ENCODE measurements at regions not wholly inside any gene's neighbourhood (a gene's known extent, or its start where the extent isn't known, plus 50 kb on each side); places are given as distances from the start of the nearest gene placed in this dataset.

GRCh38 chr6:62530985-62531384 lies 245.0 kb upstream of the KHDRBS2 start:
- TF ChIP-seq JUND (IDR thresholded peaks at IDR 0.05; ENCODE audit: borderline replicate concordance, low read depth, low read length): no peak
- no peak for TF ChIP-seq JUND (tag; IDR thresholded peaks at IDR 0.05; ENCODE audit: borderline replicate concordance, low read depth, low read length)
- no peak for TF ChIP-seq DPF2 (IDR thresholded peaks at IDR 0.05)
- TF ChIP-seq GATA2 (CRISPR knock-in tag; IDR thresholded peaks at IDR 0.05): no peak
- no peak for TF ChIP-seq ZNF121 (CRISPR knock-in tag; conservative IDR thresholded peaks at IDR 0.05)
- no peak for TF ChIP-seq CREB3 (tag; conservative IDR thresholded peaks at IDR 0.05; ENCODE audit: low read depth)
- TF ChIP-seq POLR2AphosphoS5 (IDR thresholded peaks at IDR 0.05; ENCODE audit: control insufficient read depth, insufficient read depth, low read depth, low read length): no peak

Measured in K562 (cell line).